OCI-LY7 (cell line): ENCODE measurements at regions not wholly inside any gene's neighbourhood (a gene's known extent, or its start where the extent isn't known, plus 50 kb on each side); places are given as distances from the start of the nearest gene placed in this dataset.

Experiments used
- EZH2phosphoT487 ChIP-seq: fragments of 200-600 bp; sonication (generic); IDR thresholded peaks from 2 replicates; pipeline ENCODE4 v1.6.1; 2018; ENCODE audit warnings: low read depth, borderline replicate concordance, mild to moderate bottlenecking, mixed run types, antibody characterized with exemption, low read length, moderate library complexity, mixed read lengths
- TF ChIP-seq, protein P1 (sequence below): fragments of 200-600 bp; sonication (generic); conservative IDR thresholded peaks from 2 replicates; pipeline ENCODE4 v1.5.1; 2014; ENCODE audit warnings: mild to moderate bottlenecking, antibody characterized with exemption, low read length, moderate library complexity, mixed read lengths

DNA sequence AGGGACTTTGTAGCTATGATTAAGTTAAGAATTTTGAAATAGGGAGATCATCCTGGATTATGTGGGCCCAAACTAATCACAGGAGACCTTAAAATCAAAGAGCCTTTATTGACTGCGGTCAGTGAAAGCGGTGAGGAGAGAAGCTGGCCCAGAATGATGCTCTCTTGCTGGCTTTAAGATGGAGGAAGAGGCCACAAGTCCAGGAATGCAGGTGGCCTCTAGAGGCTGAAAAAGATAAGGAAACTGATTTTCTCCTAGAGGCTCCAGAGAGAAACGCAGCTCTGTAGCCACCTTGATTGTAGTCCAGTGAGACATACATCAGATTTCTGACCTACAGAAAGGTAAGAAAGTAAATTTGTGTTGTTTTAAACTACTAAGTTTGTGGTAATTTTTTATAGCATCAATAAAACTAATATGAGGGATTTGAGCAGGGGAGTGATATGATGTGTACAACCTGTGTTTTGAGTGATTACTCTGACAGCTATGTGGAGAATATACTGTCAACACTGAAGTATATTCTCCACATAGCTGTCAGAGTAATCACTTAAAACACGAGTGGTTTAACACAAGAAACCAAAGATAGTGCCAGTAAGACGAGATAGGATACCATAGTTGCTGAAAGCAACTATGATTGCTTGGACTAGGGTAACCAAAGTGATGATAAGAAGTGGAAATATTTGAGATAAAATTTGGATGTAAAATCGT lies 364.4 kb upstream of the CHST9 start:
- TF ChIP-seq, protein P1, sequence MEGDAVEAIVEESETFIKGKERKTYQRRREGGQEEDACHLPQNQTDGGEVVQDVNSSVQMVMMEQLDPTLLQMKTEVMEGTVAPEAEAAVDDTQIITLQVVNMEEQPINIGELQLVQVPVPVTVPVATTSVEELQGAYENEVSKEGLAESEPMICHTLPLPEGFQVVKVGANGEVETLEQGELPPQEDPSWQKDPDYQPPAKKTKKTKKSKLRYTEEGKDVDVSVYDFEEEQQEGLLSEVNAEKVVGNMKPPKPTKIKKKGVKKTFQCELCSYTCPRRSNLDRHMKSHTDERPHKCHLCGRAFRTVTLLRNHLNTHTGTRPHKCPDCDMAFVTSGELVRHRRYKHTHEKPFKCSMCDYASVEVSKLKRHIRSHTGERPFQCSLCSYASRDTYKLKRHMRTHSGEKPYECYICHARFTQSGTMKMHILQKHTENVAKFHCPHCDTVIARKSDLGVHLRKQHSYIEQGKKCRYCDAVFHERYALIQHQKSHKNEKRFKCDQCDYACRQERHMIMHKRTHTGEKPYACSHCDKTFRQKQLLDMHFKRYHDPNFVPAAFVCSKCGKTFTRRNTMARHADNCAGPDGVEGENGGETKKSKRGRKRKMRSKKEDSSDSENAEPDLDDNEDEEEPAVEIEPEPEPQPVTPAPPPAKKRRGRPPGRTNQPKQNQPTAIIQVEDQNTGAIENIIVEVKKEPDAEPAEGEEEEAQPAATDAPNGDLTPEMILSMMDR, result no peak
- no peak for TF ChIP-seq EZH2phosphoT487
